Kasumi-1 (cell line): ENCODE measurements at regions not wholly inside any gene's neighbourhood (a gene's known extent, or its start where the extent isn't known, plus 50 kb on each side); places are given as distances from the start of the nearest gene placed in this dataset.

Source experiments
- DNase-seq, 2 experiments: peaks; one replicate each; lab custom pipeline; 2025; lab: John Stamatoyannopoulos, UW

GRCh38 chr1:232445361-232446106, 184.4 kb downstream of the SIPA1L2 start:
- DNase-seq: no peak

- no peak for DNase-seq
Observed at GRCh38 chr1:232443372-232443771, 186.6 kb downstream of the SIPA1L2 start.

- DNase-seq: no peak
Observed at GRCh38 chr1:232441036-232441411, 188.9 kb downstream of the SIPA1L2 start.

GRCh38 chr1:232440325-232441035, 189.5 kb downstream of the SIPA1L2 start:
- DNase-seq: no peak

- DNase-seq: no peak
Observed at GRCh38 chr1:232439011-232439410, 190.9 kb downstream of the SIPA1L2 start.

GRCh38 chr1:232438476-232438875, 191.5 kb downstream of the SIPA1L2 start:
- no peak for DNase-seq

- no peak for DNase-seq
Observed at GRCh38 chr1:232437510-232437909, 192.4 kb downstream of the SIPA1L2 start.

- no peak for DNase-seq
Observed at GRCh38 chr1:232435729-232436128, 194.2 kb downstream of the SIPA1L2 start.

GRCh38 chr1:232432313-232432712, 197.6 kb downstream of the SIPA1L2 start:
- no peak for DNase-seq

- DNase-seq: no peak
Observed at GRCh38 chr1:232431748-232432147, 198.2 kb downstream of the SIPA1L2 start.

GRCh38 chr1:232431326-232431725, 198.6 kb downstream of the SIPA1L2 start:
- no peak for DNase-seq

GRCh38 chr1:232430467-232430866, 199.5 kb downstream of the SIPA1L2 start:
- no peak for DNase-seq

- DNase-seq: no peak
Observed at GRCh38 chr1:232428786-232429530, 201.0 kb downstream of the SIPA1L2 start.

GRCh38 chr1:232428036-232428645, 201.8 kb downstream of the SIPA1L2 start:
- DNase-seq: no peak

GRCh38 chr1:232426801-232427200, 203.1 kb downstream of the SIPA1L2 start:
- no peak for DNase-seq

- DNase-seq: no peak
Observed at GRCh38 chr1:232425421-232425820, 204.5 kb downstream of the SIPA1L2 start.

- no peak for DNase-seq
Observed at GRCh38 chr1:232423591-232423990, 206.3 kb downstream of the SIPA1L2 start.

GRCh38 chr1:232422898-232423297, 207.0 kb downstream of the SIPA1L2 start:
- no peak for DNase-seq

GRCh38 chr1:232422098-232422497, 207.8 kb downstream of the SIPA1L2 start:
- no peak for DNase-seq

- DNase-seq: no peak
Observed at GRCh38 chr1:232421143-232421796, 208.7 kb downstream of the SIPA1L2 start.

- no peak for DNase-seq
Observed at GRCh38 chr1:232417636-232418248, 212.2 kb downstream of the SIPA1L2 start.
